ENCODE measurements at regions not wholly inside any gene's neighbourhood (a gene's known extent, or its start where the extent isn't known, plus 50 kb on each side); places are given as distances from the start of the nearest gene placed in this dataset.
"Not testable (repeated sequence)": the region's sequence is repeated elsewhere in the genome, so short reads cannot be mapped to it uniquely, and the experiment has no call there.

DNA sequence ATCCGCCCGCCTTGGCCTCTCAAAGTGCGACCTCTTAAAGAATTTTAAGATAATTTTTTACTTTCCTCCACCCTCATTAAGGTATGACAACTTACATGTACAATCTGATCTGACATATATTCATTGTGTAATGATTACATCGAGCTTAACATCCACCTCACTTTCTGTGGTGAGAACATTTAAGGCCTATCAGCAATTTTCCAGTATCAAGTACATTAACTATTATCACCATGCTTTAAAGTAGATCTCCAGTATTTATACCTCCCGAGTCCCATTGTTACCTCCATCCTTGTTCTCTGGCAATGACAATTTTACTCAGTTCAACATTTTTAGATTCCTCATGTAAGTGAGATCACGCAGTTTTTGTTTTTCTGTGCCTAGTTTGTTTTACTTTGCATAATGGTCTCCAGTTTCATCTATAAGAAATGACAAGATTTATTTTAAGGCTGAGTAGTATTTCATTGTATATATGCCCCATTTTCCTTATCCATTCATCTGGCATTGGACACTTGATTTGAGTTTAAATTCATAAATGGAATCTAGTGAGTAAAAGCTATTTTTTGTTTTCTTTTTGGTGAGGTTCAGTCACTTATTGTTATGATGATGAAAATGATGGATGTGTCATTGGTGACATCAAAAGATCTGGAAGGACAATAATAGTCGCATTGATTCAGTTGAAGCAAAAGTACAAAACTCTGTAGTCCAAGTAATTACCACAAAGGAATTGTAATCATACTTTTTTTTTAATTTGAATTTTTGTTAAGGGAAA is 87.0 kb downstream of the OR2B2 start:
- H3K9me3 ChIP-seq (ENCODE audit: insufficient read depth, low read depth, low read length): peaks cover 9% of the 10 kb centered on the region; the same call in 1 of the 2 replicates
- H3K27ac ChIP-seq (ENCODE audit: low read depth, low read length): peak overlapping the region; percentile 92
- peak overlapping the region; percentile 74 for H3K4me3 ChIP-seq (ENCODE audit: low read length)
- H3K36me3 ChIP-seq (ENCODE audit: insufficient read depth, low read length): peaks cover 7% of the 10 kb centered on the region
- peaks cover 10% of the 10 kb centered on the region; the same call in 1 of the 2 replicates for H3K4me1 ChIP-seq (ENCODE audit: insufficient read depth, low read length)
- no peaks in the 10 kb centered on the region for H3K27me3 ChIP-seq (ENCODE audit: insufficient read depth, low read length)
- peak overlapping the region; percentile 95 for H3K9ac ChIP-seq (ENCODE audit: low read depth, low read length)
- WGBS: 2% methylated on average over 5 of the region's 7 CpGs

DNA sequence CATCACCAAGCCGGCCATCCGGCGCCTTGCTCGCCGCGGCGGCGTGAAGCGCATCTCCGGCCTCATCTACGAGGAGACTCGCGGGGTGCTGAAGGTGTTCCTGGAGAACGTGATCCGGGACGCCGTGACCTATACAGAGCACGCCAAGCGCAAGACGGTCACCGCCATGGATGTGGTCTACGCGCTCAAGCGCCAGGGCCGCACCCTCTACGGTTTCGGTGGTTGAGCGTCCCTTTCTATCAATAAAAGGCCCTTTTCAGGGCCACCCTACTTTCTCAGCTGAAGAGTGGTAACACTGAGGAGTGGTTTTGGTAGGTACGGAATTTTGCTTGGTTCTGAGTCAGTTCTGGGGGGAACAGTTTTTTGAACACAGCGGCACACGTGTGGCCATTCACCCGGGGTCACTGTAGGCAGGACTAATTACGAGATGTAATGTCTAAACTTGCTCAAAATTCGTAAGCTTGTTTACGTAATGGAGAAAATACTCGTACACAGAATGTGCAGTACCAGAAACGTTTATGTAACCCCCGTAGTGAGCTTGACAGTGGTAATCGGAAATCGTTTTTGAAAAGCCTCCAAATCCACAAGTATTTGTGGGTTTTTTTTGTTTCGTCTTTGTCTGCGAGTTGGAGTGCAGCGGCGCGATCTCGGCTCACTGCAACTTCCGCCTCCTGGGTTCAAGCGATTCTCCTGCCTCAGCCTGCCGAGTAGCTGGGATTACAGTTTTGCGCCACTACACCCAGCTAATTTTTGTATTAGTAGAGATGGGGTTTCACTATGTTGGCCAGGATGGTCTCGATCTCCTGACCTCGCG is 87.8 kb downstream of the OR2B2 start:
- H3K9me3 ChIP-seq (ENCODE audit: insufficient read depth, low read depth, low read length); H3K27me3 ChIP-seq (ENCODE audit: insufficient read depth, low read length); H3K4me1 ChIP-seq (ENCODE audit: insufficient read depth, low read length); H3K36me3 ChIP-seq (ENCODE audit: insufficient read depth, low read length): not testable (repeated sequence)
- Histone ChIP-seq H3K9ac (ENCODE audit: low read depth, low read length) (peak overlapping the region; percentile 95), H3K27ac (ENCODE audit: low read depth, low read length) (peak overlapping the region; percentile 92), H3K4me3 (ENCODE audit: low read length) (peak overlapping the region; percentile 74)
- under 1% methylated on average over 30 of the region's 53 CpGs for WGBS

DNA sequence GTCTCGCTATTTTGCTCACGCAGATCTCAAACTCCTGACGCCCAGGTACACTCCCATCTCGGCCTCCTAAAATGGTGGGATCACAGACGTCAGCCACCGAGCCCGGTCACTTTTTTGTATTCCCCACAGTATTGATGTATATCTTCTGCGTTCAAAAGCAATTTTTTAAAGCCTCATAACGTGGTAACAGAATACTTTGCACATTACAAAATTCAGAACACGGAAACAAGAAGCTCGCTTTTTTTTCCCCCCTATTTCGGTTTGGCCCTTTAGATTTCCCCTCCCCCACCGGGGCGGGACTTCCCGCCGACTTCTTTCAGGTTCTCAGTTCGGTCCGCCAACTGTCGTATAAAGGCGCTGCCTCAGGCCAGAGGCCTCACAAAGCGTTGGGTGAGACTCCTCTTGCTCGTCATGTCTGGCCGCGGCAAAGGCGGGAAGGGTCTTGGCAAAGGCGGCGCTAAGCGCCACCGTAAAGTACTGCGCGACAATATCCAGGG is 88.4 kb downstream of the OR2B2 start:
- H3K27ac ChIP-seq (ENCODE audit: low read depth, low read length): peak overlapping the region; percentile 87
- peak overlapping the region; percentile 54 for H3K4me3 ChIP-seq (ENCODE audit: low read length)
- H3K4me1 ChIP-seq (ENCODE audit: insufficient read depth, low read length); H3K27me3 ChIP-seq (ENCODE audit: insufficient read depth, low read length); H3K36me3 ChIP-seq (ENCODE audit: insufficient read depth, low read length); H3K9me3 ChIP-seq (ENCODE audit: insufficient read depth, low read depth, low read length): not testable (repeated sequence)
- peak overlapping the region; percentile 92 for H3K9ac ChIP-seq (ENCODE audit: low read depth, low read length)
- 1% methylated on average over 21 of the region's 31 CpGs for WGBS

DNA sequence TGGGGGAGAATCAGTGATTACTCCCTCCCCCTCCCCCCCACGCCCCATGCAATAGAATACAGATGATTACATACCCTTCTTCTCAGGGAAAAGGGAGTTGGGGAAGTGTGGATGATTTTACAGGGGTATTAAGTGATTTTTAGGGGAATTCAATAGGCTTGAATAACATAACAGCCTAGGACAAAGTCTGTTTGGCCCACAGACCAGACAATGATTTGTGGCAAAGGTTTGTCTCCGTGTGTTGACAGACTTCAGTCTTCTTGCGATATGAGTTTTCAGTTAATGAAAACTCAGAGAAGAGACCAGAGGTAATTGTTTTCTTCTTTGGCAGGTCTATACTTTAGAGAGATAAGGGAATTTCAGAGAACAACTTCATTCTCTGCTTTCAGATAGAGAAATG is 95.3 kb downstream of the OR2B2 start:
- Histone ChIP-seq H3K9ac (ENCODE audit: low read depth, low read length) (peak overlapping the region; percentile 91; the same call in 1 of the 2 replicates), H3K27ac (ENCODE audit: low read depth, low read length) (peak overlapping the region; percentile 90), H3K27me3 (ENCODE audit: insufficient read depth, low read length) (no peaks in the 10 kb centered on the region), H3K4me1 (ENCODE audit: insufficient read depth, low read length) (peaks cover 17% of the 10 kb centered on the region), H3K4me3 (ENCODE audit: low read length) (no peak overlapping the region), H3K36me3 (ENCODE audit: insufficient read depth, low read length) (no peaks in the 10 kb centered on the region), H3K9me3 (ENCODE audit: insufficient read depth, low read depth, low read length) (no peaks in the 10 kb centered on the region)
- 84% methylated on average over 2 of the region's 3 CpGs for WGBS

DNA sequence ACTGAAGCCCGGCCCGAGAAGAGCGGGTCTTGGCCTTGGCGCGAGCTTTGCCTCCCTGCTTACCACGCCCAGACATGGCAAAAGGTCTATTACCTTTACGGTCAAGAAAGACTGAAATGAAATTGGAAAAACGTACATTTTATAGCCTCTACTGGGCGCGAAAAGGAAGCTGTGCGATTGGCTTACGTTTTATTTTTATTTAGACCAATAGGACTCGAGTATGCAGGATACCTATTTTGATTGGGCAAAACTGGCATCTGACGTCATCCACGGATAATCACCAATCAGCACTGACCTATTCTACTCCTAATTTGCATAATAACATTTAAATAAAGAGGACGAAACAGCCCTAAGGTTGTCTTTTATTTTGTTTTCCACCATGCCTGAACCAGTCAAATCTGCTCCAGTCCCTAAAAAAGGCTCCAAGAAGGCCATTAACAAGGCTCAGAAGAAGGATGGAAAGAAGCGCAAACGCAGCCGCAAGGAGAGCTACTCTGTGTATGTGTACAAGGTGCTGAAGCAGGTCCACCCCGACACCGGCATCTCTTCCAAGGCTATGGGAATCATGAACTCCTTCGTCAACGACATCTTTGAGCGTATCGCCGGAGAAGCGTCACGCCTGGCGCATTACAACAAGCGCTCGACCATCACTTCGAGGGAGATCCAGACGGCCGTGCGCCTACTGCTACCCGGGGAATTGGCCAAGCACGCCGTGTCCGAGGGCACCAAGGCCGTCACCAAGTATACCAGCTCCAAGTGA is 97.4 kb downstream of the OR2B2 start:
- H3K4me3 ChIP-seq (ENCODE audit: low read length): peak overlapping the region; percentile 69
- H3K27me3 ChIP-seq (ENCODE audit: insufficient read depth, low read length): no peaks in the 10 kb centered on the region
- no peaks in the 10 kb centered on the region for H3K9me3 ChIP-seq (ENCODE audit: insufficient read depth, low read depth, low read length)
- peaks cover 28% of the 10 kb centered on the region for H3K4me1 ChIP-seq (ENCODE audit: insufficient read depth, low read length)
- H3K27ac ChIP-seq (ENCODE audit: low read depth, low read length): peak overlapping the region; percentile 90
- 33% methylated on average over 40 of the region's 40 CpGs for WGBS
- H3K36me3 ChIP-seq (ENCODE audit: insufficient read depth, low read length): no peaks in the 10 kb centered on the region
- peak overlapping the region; percentile 91 for H3K9ac ChIP-seq (ENCODE audit: low read depth, low read length)

DNA sequence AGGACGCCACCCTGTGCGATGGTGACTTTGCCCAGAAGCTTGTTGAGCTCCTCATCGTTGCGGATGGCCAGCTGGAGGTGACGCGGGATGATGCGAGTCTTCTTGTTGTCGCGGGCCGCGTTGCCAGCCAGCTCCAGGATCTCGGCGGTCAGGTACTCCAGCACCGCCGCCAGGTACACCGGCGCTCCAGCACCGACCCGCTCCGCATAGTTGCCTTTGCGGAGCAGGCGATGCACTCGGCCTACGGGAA is 97.9 kb downstream of the OR2B2 start:
- H3K4me1 ChIP-seq (ENCODE audit: insufficient read depth, low read length): peaks cover 28% of the 10 kb centered on the region
- H3K36me3 ChIP-seq (ENCODE audit: insufficient read depth, low read length); H3K9me3 ChIP-seq (ENCODE audit: insufficient read depth, low read depth, low read length); H3K27me3 ChIP-seq (ENCODE audit: insufficient read depth, low read length): not testable (repeated sequence)
- peak overlapping the region; percentile 84 for H3K27ac ChIP-seq (ENCODE audit: low read depth, low read length)
- peak overlapping the region; percentile 69 for H3K4me3 ChIP-seq (ENCODE audit: low read length)
- peak overlapping the region; percentile 90 for H3K9ac ChIP-seq (ENCODE audit: low read depth, low read length)
- WGBS: 0% methylated on average over 2 of the region's 24 CpGs

DNA sequence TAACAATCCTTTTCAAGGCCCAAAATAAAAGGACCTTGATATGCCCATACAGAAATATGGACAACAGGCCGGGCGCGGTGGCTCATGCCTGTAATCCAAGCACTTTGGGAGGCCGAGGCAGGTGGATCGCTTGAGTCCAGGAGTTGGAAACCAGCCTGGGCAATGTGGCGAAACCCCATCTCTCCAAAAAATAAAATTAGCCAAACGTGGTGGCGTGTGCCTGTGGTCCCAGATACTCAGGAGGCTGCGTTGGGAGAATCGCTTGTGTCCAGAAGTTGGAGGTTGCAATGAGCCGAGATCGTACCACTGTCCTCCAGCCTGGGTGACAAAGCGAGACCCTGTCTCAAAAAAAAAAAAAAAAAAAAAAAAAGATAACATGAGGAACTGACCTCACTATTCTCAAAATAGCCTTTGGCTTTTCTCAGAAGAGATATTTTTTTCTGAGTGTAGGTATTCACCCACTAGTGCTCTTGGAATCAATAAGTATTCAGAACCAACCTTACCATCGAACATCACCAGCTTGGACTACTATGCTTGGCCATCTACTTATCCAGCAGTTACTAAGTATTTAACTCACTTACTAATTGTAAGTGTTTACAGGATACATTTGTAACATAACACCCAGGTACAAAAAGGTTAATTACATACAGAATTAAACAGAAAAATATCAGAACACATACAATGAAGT is 99.2 kb downstream of the OR2B2 start:
- WGBS: 88% methylated on average over 14 of the region's 14 CpGs
- Histone ChIP-seq H3K9me3 (ENCODE audit: insufficient read depth, low read depth, low read length) (no peaks in the 10 kb centered on the region), H3K4me3 (ENCODE audit: low read length) (peak overlapping the region; percentile 69; the same call in 1 of the 2 replicates), H3K9ac (ENCODE audit: low read depth, low read length) (peak overlapping the region; percentile 90), H3K27me3 (ENCODE audit: insufficient read depth, low read length) (no peaks in the 10 kb centered on the region), H3K36me3 (ENCODE audit: insufficient read depth, low read length) (no peaks in the 10 kb centered on the region), H3K27ac (ENCODE audit: low read depth, low read length) (peak overlapping the region; percentile 84), H3K4me1 (ENCODE audit: insufficient read depth, low read length) (peaks cover 28% of the 10 kb centered on the region)

DNA sequence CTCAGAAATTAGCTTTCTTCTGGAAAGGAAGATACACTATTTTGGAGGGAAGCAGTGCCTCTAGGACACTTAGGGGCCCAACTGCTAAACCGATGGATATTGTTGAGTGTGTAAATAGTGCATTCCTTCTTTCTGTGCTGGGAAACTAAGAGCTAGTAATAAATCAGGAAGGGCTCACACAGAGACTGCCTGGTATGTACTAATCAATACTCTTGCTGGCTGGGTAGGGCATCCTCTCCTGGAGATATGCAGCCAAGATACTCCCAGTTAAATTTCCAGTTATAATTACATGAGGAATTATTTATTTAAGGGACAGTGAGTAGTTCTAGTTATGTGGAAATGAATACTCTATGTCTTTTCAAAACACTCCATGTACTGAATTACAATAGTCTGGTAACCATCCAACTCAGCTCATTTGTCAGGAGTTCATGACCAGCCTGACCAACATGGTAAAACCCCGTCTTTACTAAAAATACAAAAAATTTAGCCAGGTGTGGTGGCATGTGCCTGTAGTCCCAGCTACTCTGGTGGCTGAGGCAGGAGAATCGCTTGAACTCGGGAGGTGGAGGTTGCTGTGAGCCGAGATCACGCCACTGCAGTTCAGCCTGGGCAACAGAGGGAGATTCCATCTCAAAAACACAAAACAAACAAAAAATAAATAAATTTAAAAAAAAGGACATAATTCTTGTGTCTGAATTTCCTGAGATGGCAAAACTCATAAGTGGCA is 100.0 kb downstream of the OR2B2 start:
- Histone ChIP-seq H3K4me1 (ENCODE audit: insufficient read depth, low read length) (peaks cover 28% of the 10 kb centered on the region), H3K27ac (ENCODE audit: low read depth, low read length) (peak overlapping the region; percentile 64), H3K36me3 (ENCODE audit: insufficient read depth, low read length) (no peaks in the 10 kb centered on the region), H3K4me3 (ENCODE audit: low read length) (peak overlapping the region; percentile 78; the same call in 1 of the 2 replicates), H3K27me3 (ENCODE audit: insufficient read depth, low read length) (no peaks in the 10 kb centered on the region), H3K9me3 (ENCODE audit: insufficient read depth, low read depth, low read length) (no peaks in the 10 kb centered on the region), H3K9ac (ENCODE audit: low read depth, low read length) (peak overlapping the region; percentile 96; the same call in 1 of the 2 replicates)
- 50% methylated on average over 5 of the region's 6 CpGs for WGBS

DNA sequence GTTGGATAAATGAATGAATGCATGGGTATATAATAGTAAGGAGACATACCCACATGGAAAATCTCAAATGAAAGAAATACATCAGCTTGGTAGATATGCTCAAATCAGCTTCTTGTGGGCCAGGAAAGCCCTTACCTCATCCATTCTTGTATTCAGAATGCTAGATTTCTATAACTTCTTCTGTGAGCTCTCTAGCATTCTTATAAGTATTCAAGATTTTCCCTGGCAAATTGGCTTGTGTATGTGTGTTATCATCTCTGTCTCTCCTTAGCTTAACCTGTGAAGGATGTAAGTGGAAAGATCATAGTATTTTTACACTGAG is 100.8 kb downstream of the OR2B2 start:
- peak overlapping the region; percentile 96 for H3K9ac ChIP-seq (ENCODE audit: low read depth, low read length)
- no peaks in the 10 kb centered on the region for H3K9me3 ChIP-seq (ENCODE audit: insufficient read depth, low read depth, low read length)
- H3K27me3 ChIP-seq (ENCODE audit: insufficient read depth, low read length): no peaks in the 10 kb centered on the region
- peaks cover 28% of the 10 kb centered on the region for H3K4me1 ChIP-seq (ENCODE audit: insufficient read depth, low read length)
- H3K27ac ChIP-seq (ENCODE audit: low read depth, low read length): peak overlapping the region; percentile 91
- no peaks in the 10 kb centered on the region for H3K36me3 ChIP-seq (ENCODE audit: insufficient read depth, low read length)
- H3K4me3 ChIP-seq (ENCODE audit: low read length): peak overlapping the region; percentile 78

DNA sequence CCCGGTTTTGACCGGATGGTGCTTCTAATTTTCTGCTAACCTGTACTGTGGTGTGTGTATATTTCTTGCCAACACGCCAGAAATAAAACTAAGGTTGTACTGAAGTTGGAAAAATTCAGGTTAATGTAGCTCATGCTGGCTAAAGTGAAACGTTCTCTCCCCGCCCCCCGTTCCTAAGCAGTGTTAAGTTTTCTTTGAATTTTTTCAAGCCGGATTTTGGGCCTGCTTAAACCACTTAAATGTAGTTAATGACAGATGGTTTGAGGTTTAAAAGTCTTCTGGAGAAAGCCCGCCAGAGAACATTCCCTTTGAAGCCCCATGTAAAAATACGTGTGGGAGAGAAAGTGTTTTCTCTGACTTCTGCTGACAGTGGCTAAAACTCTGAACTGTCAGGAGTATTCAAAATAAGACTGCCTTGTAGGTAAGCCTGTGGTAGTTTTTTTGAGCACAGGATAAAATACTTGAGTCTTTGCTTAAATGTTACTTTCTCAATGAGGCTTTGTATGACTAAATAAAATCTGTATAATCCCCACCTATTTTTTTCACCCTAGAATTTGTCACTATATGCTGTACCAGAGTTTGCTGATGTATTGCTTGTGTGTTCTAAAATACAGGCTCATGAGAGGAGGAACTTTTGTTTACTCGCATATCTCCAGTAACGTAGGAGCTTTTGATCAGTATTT is 101.3 kb downstream of the OR2B2 start:
- no peaks in the 10 kb centered on the region for H3K9me3 ChIP-seq (ENCODE audit: insufficient read depth, low read depth, low read length)
- no peaks in the 10 kb centered on the region for H3K36me3 ChIP-seq (ENCODE audit: insufficient read depth, low read length)
- peak overlapping the region; percentile 78 for H3K4me3 ChIP-seq (ENCODE audit: low read length)
- WGBS: 7% methylated on average over 11 of the region's 11 CpGs
- peak overlapping the region; percentile 91 for H3K27ac ChIP-seq (ENCODE audit: low read depth, low read length)
- peaks cover 29% of the 10 kb centered on the region for H3K4me1 ChIP-seq (ENCODE audit: insufficient read depth, low read length)
- H3K27me3 ChIP-seq (ENCODE audit: insufficient read depth, low read length): no peaks in the 10 kb centered on the region
- peak overlapping the region; percentile 96 for H3K9ac ChIP-seq (ENCODE audit: low read depth, low read length)

Measured in HUES64 (cell line).